Neuronal stem cell (in vitro differentiated cells): ENCODE measurements at regions not wholly inside any gene's neighbourhood (a gene's known extent, or its start where the extent isn't known, plus 50 kb on each side); places are given as distances from the start of the nearest gene placed in this dataset.

Experiments
- DNase-seq: peaks from one replicate; pipeline ENCODE4 v3.0.0-alpha.2; 2013; ENCODE audit warnings: low spot score
- H2AFZ ChIP-seq: one replicate; pipeline ENCODE4 v1.6.1; 2013; ENCODE audit warnings: mild to moderate bottlenecking, low read length, inconsistent platforms
- H2AK5ac ChIP-seq: 2 replicates; pipeline ENCODE4 v1.6.1; 2013; ENCODE audit warnings: low read depth, mild to moderate bottlenecking, inconsistent platforms, low read length, moderate library complexity, mixed read lengths
- H2BK120ac ChIP-seq: 2 replicates; pipeline ENCODE4 v1.6.1; 2013; ENCODE audit warnings: low read depth, mild to moderate bottlenecking, inconsistent platforms, low read length, moderate library complexity, mixed read lengths
- H2BK12ac ChIP-seq: one replicate; pipeline ENCODE4 v1.6.1; 2013; ENCODE audit warnings: low read length, inconsistent platforms
- H2BK15ac ChIP-seq: 2 replicates; pipeline ENCODE4 v1.6.1; 2013; ENCODE audit warnings: mild to moderate bottlenecking, low read length, inconsistent platforms, mixed read lengths
- H2BK5ac ChIP-seq: one replicate; pipeline ENCODE4 v1.6.1; 2013; ENCODE audit warnings: inconsistent platforms, mild to moderate bottlenecking, low read length, moderate library complexity
- H3K14ac ChIP-seq: one replicate; pipeline ENCODE4 v1.6.1; 2013; ENCODE audit warnings: low read length, inconsistent platforms
- H3K18ac ChIP-seq: 2 replicates; pipeline ENCODE4 v1.6.1; 2013; ENCODE audit warnings: low read length, inconsistent platforms
- H3K23ac ChIP-seq: 2 replicates; pipeline ENCODE4 v1.6.1; 2013; ENCODE audit warnings: low read depth, mild to moderate bottlenecking, mixed read lengths, low read length, inconsistent platforms; ENCODE audit not compliant: poor library complexity
- H3K27ac ChIP-seq: replicated peaks from 3 replicates; pipeline ENCODE4 v1.5.1; 2013; ENCODE audit warnings: low read length, inconsistent platforms
- H3K27me3 ChIP-seq, 3 experiments: 2 replicates each; pipeline ENCODE4 v1.6.1; 2013; ENCODE audit warnings: low read length in 3 of 3, mild to moderate bottlenecking in 2 of 3, inconsistent platforms in 1 of 3, low read depth in 1 of 3, mixed read lengths in 1 of 3, moderate library complexity in 1 of 3; ENCODE audit not compliant: control insufficient read depth in 3 of 3, insufficient read depth in 3 of 3
- H3K36me3 ChIP-seq, 2 donors: replicated peaks in 1 of 2; 2 replicates each; pipeline ENCODE4 v1.6.1; 2013; ENCODE audit warnings: low read length in 2 of 2; ENCODE audit not compliant: control insufficient read depth in 2 of 2, insufficient read depth in 2 of 2
- H3K4ac ChIP-seq: 2 replicates; pipeline ENCODE4 v1.6.1; 2013; ENCODE audit warnings: inconsistent platforms, mild to moderate bottlenecking, low read length, moderate library complexity
- H3K4me1 ChIP-seq, 2 donors: 1 replicate in 1 of 2; 2 replicates in 1 of 2; pipeline ENCODE4 v1.6.1; 2013; ENCODE audit warnings: low read length in 2 of 2, low read depth in 1 of 2; ENCODE audit not compliant: control insufficient read depth in 2 of 2, insufficient read depth in 1 of 2
- H3K4me2 ChIP-seq: one replicate; pipeline ENCODE4 v1.6.1; 2013; ENCODE audit warnings: mild to moderate bottlenecking, low read length, inconsistent platforms; ENCODE audit not compliant: insufficient read depth, poor library complexity, severe bottlenecking
- H3K4me3 ChIP-seq, 2 donors: 2 replicates each; pipeline ENCODE4 v1.5.1; 2013; ENCODE audit warnings: low read length in 2 of 2, mild to moderate bottlenecking in 2 of 2, inconsistent platforms in 1 of 2, moderate library complexity in 1 of 2
- H3K79me1 ChIP-seq: one replicate; pipeline ENCODE4 v1.6.1; 2013; ENCODE audit warnings: low read depth, mild to moderate bottlenecking, inconsistent platforms, low read length, moderate library complexity
- H3K9ac ChIP-seq: one replicate; pipeline ENCODE4 v1.6.1; 2013; ENCODE audit warnings: mild to moderate bottlenecking, low read depth, low read length, inconsistent platforms; ENCODE audit not compliant: poor library complexity
- H3K9me3 ChIP-seq, 2 donors: replicated peaks in 1 of 2; 2 replicates each; pipeline versions ENCODE3 to v1.6.1; 2013; ENCODE audit warnings: low read length in 2 of 2, mild to moderate bottlenecking in 2 of 2, inconsistent platforms in 1 of 2, low read depth in 1 of 2, mixed read lengths in 1 of 2, moderate library complexity in 1 of 2; ENCODE audit not compliant: control insufficient read depth in 2 of 2, insufficient read depth in 1 of 2
- H4K8ac ChIP-seq: one replicate; pipeline ENCODE4 v1.6.1; 2013; ENCODE audit warnings: low read depth, mild to moderate bottlenecking, inconsistent platforms, low read length, moderate library complexity
- H4K91ac ChIP-seq: one replicate; pipeline ENCODE4 v1.6.1; 2013; ENCODE audit warnings: low read length, low read depth, mild to moderate bottlenecking, inconsistent platforms; ENCODE audit not compliant: poor library complexity
- WGBS, 2 donors: extraction: QIAGEN DNeasy Blood & Tissue Kit; methylation state at CpG; one replicate each; pipeline ENCODE4 v1.1.7; 2013; ENCODE audit warnings: missing lambda C conversion rate in 2 of 2, mixed read lengths in 1 of 2; ENCODE audit not compliant: insufficient read length in 2 of 2, insufficient replicate concordance in 1 of 2; ENCODE audit errors: extremely low coverage in 2 of 2; 5-methylcytosine and 5-hydroxymethylcytosine counted together

DNA sequence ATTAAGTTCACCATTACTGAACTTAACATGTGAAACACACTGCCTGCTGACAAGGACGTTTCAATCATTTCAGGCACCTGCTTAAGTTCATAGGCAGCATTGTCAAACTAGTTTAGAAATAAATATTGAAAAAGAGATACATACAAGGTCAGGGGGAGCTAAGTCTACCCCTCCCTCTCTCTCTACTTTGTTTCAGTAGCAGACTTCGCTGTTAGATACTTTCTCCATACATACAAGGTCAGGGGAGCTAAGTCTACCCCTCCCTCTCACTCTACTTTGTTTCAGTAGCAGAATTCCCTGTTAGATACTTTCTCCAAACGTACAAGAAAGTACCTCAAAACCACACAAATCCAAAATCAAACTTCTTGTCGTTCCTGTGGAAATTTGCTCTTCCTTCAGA is 387.4 kb upstream of the PDE4D start:
- H2BK12ac ChIP-seq = no peak overlapping the region
- H3K14ac ChIP-seq = no peak overlapping the region

DNA sequence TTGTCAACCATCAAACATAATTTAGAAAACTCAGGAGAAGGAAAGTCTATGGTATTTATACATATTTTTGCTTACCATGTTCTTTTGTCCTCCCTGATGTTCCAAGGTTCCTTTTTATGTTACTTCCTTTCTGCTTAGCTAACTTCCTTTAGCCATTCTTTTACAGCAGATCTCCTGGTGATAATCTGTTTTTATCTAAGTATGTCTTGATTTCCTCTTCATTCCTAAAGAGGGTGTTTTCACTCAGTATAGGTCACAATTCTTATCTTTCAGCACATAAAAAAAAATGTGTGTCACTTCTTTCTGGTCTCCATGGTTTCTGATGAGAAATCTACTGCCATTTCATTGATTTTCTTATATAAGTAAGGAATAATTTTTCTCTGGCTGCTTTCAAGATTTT is 384.4 kb upstream of the PDE4D start:
- Histone ChIP-seq H3K4ac (no peak overlapping the region), H3K4me2 (no peak overlapping the region), H2BK12ac (no peak overlapping the region), H3K9me3 (no peaks in the 10 kb centered on the region), H3K4me1 (no peaks in the 10 kb centered on the region), H4K91ac (no peak overlapping the region), H2AK5ac (no peak overlapping the region), H3K18ac (no peak overlapping the region), H2BK5ac (no peak overlapping the region), H3K23ac (no peak overlapping the region), H3K9ac (no peak overlapping the region), H3K79me1 (no peaks in the 10 kb centered on the region), H3K27me3 (no peaks in the 10 kb centered on the region), H4K8ac (no peak overlapping the region), H3K14ac (no peak overlapping the region), H3K4me3 (no peak overlapping the region), H3K27ac (no peak overlapping the region), H2BK120ac (no peak overlapping the region), H2BK15ac (no peak overlapping the region), H2AFZ (no peak overlapping the region), H3K36me3 (no peaks in the 10 kb centered on the region)
- DNase-seq = no peak

More for the DNA sequence above, 387.4 kb upstream of the PDE4D start:
- no peaks in the 10 kb centered on the region for H3K36me3 ChIP-seq
- no peak for DNase-seq
- H3K27me3 ChIP-seq = no peaks in the 10 kb centered on the region
- no peaks in the 10 kb centered on the region for H3K9me3 ChIP-seq
- H3K4ac ChIP-seq = no peak overlapping the region
- H3K4me1 ChIP-seq = no peaks in the 10 kb centered on the region
- H3K18ac ChIP-seq = no peak overlapping the region
- H3K79me1 ChIP-seq = no peaks in the 10 kb centered on the region
- no CpG with 5 or more reads among the region's 4 CpGs for WGBS, 2 donors
- H3K27ac ChIP-seq = no peak overlapping the region
- H4K8ac ChIP-seq = no peak overlapping the region
- H3K23ac ChIP-seq = no peak overlapping the region
- H3K9ac ChIP-seq = no peak overlapping the region
- no peak overlapping the region for H2AK5ac ChIP-seq
- no peak overlapping the region for H2BK5ac ChIP-seq
- no peak overlapping the region for H3K4me3 ChIP-seq
- no peak overlapping the region for H2AFZ ChIP-seq
- no peak overlapping the region for H3K4me2 ChIP-seq
- H2BK15ac ChIP-seq = no peak overlapping the region
- H4K91ac ChIP-seq = no peak overlapping the region
- H2BK120ac ChIP-seq = no peak overlapping the region

DNA sequence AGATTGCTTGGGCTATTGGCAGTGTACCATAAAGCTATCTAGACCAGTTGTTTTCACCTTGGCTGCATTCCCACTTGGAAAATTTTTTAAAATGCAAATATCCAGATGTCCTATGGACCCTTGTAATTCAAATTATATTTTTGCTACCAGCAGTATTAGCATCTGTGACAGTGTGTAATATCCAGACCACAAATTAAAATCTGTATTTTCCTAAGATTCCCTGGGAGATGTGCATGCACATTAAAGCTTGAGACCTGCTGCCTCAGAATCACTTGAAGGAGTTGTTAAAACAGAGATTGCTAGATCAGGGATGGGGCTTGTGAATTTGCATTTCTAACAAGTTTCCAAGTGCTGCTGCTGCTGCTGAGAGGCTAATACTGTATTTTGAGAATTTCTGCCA is 381.2 kb upstream of the PDE4D start:
- Histone ChIP-seq H2BK5ac (no peak overlapping the region), H3K14ac (no peak overlapping the region), H3K79me1 (no peaks in the 10 kb centered on the region), H3K36me3 (no peaks in the 10 kb centered on the region), H4K8ac (no peak overlapping the region), H3K4ac (no peak overlapping the region), H3K27me3 (no peaks in the 10 kb centered on the region), H3K23ac (no peak overlapping the region), H2BK15ac (no peak overlapping the region), H3K4me1 (no peaks in the 10 kb centered on the region), H2AK5ac (no peak overlapping the region), H3K9ac (no peak overlapping the region), H3K27ac (no peak overlapping the region), H3K4me3 (no peak overlapping the region), H4K91ac (no peak overlapping the region), H3K9me3 (no peaks in the 10 kb centered on the region), H3K18ac (no peak overlapping the region), H2AFZ (no peak overlapping the region), H2BK120ac (no peak overlapping the region), H2BK12ac (no peak overlapping the region), H3K4me2 (no peak overlapping the region)
- no peak for DNase-seq

DNA sequence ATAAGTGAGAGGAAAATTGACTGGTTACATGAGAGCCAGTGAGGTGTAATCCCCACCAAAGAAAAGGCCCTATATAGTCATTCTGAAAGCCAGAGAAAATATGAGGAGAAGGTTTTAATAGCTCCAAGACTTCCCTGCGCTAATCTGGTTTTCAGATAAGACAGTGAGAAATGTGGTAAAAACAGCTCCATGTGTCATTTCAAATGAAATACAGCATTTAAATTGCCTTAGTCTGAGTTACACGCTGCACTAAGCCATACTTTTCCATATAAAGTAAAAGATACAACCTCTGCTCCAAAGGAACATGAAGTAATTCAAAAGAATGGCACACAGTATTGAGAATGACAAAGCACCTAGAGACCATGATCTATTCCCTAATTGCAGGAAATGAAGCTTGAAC is 378.0 kb upstream of the PDE4D start:
- H3K4ac ChIP-seq = no peak overlapping the region
- no peak overlapping the region for H2BK12ac ChIP-seq
- H3K27me3 ChIP-seq = no peaks in the 10 kb centered on the region
- H3K4me3 ChIP-seq = no peak overlapping the region
- H3K18ac ChIP-seq = no peak overlapping the region
- H3K4me2 ChIP-seq = no peak overlapping the region
- H3K14ac ChIP-seq = no peak overlapping the region
- no peak overlapping the region for H3K9ac ChIP-seq
- H3K9me3 ChIP-seq = no peaks in the 10 kb centered on the region
- no peak overlapping the region for H2BK120ac ChIP-seq
- no peaks in the 10 kb centered on the region for H3K4me1 ChIP-seq
- H2AFZ ChIP-seq = no peak overlapping the region
- no peak overlapping the region for H2BK5ac ChIP-seq
- H3K27ac ChIP-seq = no peak overlapping the region
- no peak overlapping the region for H3K23ac ChIP-seq
- no peak overlapping the region for H2AK5ac ChIP-seq
- no peaks in the 10 kb centered on the region for H3K36me3 ChIP-seq
- H3K79me1 ChIP-seq = no peaks in the 10 kb centered on the region
- no peak overlapping the region for H4K91ac ChIP-seq
- no peak overlapping the region for H2BK15ac ChIP-seq
- DNase-seq = no peak
- H4K8ac ChIP-seq = no peak overlapping the region
- no CpG with 5 or more reads among the region's 2 CpGs for WGBS, 2 donors
